Hepatocyte (in vitro differentiated cells): ENCODE measurements at regions not wholly inside any gene's neighbourhood (a gene's known extent, or its start where the extent isn't known, plus 50 kb on each side); places are given as distances from the start of the nearest gene placed in this dataset.

Experiments used
- CTCF ChIP-seq: fragments of 200-600 bp; sonication (generic); IDR thresholded peaks from 2 replicates; pipeline ENCODE4 v1.5.1; 2016; ENCODE audit warnings: antibody characterized with exemption, mild to moderate bottlenecking; ENCODE audit not compliant: poor library complexity
- EZH2 ChIP-seq: fragments of 200-600 bp; sonication (generic); IDR thresholded peaks from 2 replicates; pipeline ENCODE4 v1.6.1; 2016; ENCODE audit warnings: antibody characterized with exemption, mild to moderate bottlenecking, borderline replicate concordance

GRCh38 chr12:58253663-58254062, 312.3 kb downstream of the ATP23 start:
- no peak for TF ChIP-seq CTCF
- TF ChIP-seq EZH2: no peak
